Jurkat, Clone E6-1 (cell line): ENCODE measurements at regions not wholly inside any gene's neighbourhood (a gene's known extent, or its start where the extent isn't known, plus 50 kb on each side); places are given as distances from the start of the nearest gene placed in this dataset.

Source experiments
- DNase-seq: peaks from one replicate; pipeline ENCODE4 v3.0.0-alpha.2; 2011; ENCODE audit warnings: low read depth, low spot score
- H3K4me3 ChIP-seq: 2 replicates; pipeline ENCODE4 v1.5.1; 2011; ENCODE audit warnings: mild to moderate bottlenecking, low read length, control low read depth, moderate library complexity

GRCh38 chr14:96747006-96747405 lies 50.2 kb upstream of the VRK1 start:
- no peak overlapping the region for H3K4me3 ChIP-seq
- no peak for DNase-seq
